ENCODE measurements at regions not wholly inside any gene's neighbourhood (a gene's known extent, or its start where the extent isn't known, plus 50 kb on each side); places are given as distances from the start of the nearest gene placed in this dataset.

GRCh38 chr10:21043044-21043443, 145.9 kb upstream of the NEBL start:
- TF ChIP-seq POLR2A (IDR thresholded peaks at IDR 0.05; ENCODE audit: low read depth, low read length) (no peak), TAF1 (IDR thresholded peaks at IDR 0.05; ENCODE audit: borderline replicate concordance, low read depth, low read length) (no peak), POLR2AphosphoS5 (IDR thresholded peaks at IDR 0.05; ENCODE audit: low read depth, low read length) (no peak)
